ENCODE measurements at regions not wholly inside any gene's neighbourhood (a gene's known extent, or its start where the extent isn't known, plus 50 kb on each side); places are given as distances from the start of the nearest gene placed in this dataset.

DNA sequence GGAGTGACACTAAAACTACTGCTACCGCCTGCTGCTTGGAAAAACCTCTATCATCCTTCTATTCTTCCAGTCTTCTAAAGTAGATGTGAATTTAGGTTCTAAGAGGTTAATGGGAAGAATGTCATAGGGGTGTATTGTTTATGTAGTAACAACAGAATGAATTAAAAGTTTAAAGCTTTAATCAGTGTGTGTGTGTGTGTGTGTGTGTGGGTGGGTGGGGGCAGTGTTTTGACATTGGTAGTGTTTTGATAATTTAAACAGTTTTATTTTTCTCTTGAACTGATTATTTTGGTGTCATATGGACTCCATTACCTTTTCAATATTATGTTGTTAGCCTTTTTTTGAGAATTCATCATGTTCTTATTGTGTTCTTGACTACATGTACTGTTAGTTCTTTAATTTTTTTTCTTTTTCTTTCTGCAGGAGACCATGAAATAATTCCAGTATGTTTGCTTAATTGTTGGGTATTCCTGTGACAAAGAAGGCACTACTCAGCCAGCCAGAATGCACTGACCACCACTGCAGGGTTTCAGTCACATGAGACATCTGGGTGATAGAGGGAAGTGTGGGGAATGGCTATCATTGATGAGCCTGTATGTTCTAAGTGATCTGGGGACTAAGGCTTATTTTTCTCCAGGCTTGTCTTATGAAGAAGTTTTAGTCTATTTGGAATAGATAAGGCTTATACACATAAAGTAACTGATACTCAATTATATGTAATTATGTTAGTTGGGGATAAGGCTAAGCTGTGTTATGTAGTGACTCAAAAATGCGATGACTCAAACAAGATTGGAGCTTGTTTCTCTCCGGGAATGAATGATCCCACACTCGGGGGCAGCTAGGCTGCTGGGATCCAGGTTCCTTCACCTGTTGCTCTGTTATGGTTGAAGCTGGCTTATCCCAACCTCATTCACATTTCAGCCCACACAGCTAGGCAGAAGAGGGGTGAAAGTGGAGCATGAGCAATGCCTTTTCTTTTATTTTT, 50.2 kb upstream of the ACTBL2 start:
- TF ChIP-seq POLR2A (IDR thresholded peaks at IDR 0.05; ENCODE audit: low read depth, low read length) (no peak), POLR2AphosphoS5 (IDR thresholded peaks at IDR 0.05; ENCODE audit: low read depth, low read length) (no peak)
